ENCODE measurements at regions not wholly inside any gene's neighbourhood (a gene's known extent, or its start where the extent isn't known, plus 50 kb on each side); places are given as distances from the start of the nearest gene placed in this dataset.
A peak's percentile ranks its signal among the peaks of the same experiment; 100 is the strongest.

GRCh38 chr5:2110934-2111462 is 228.3 kb upstream of the IRX4 start:
- peaks cover 0 to 29% (median 4%) of the 10 kb centered on the region in 4 donors for H3K27me3 ChIP-seq
- no peak overlapping the region for H3K27ac ChIP-seq
- H3K4me1 ChIP-seq: no peaks in the 10 kb centered on the region
- H3K4me3 ChIP-seq: no peak overlapping the region
- DNase-seq: no peak
- no peaks in the 10 kb centered on the region for H3K9me3 ChIP-seq
- intact Hi-C loops (cut with DNase I): no loop called here
- no peak for TF ChIP-seq CTCF (IDR thresholded peaks at IDR 0.05)
- no peaks in the 10 kb centered on the region for H3K36me3 ChIP-seq
- no peak for FAIRE-seq
- no peak for ATAC-seq
- WGBS, 2 donors: 77 to 85% methylated on average over 17 of the region's 17 CpGs

DNA sequence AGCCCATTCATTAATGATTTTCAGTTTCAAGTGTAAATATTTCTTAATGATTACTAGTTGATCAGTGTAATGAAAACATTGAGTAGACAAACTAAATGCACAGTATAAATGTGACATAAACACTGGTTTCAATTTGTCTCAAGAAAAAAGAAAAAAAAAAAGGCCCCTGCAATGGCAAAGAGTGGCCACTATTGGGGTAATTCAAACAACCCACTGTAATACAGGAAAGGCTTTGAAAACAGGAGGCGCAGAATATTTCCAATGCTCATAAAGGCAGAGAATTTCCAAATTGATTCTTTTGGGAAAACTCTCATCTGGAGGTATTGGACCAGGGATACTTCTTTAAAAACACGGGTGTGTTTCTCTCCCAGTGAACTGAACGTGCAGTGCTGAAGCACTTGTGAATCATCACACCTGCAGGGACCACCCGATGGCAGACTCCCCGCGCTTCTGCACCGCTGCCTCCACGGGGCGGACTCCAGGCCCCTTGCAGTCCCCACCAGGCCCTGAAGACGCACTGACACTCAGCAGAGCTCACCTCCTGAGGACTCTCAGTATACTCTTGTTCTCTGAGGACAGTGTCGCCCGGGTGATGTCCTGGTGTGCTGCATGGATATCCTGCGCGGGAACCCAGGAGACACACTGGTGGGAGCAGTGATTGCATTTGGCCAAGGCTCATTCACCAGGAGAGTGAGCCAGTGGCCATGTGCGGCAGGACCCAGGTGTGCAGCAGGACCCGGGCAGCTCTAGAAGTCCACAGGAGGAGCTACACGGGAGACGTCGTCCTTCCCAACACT is 227.6 kb upstream of the IRX4 start:
- Histone ChIP-seq H3K27me3 (peaks cover 0 to 29% (median 4%) of the 10 kb centered on the region in 4 donors), H3K4me3 (no peak overlapping the region), H3K36me3 (no peaks in the 10 kb centered on the region), H3K4me1 (no peaks in the 10 kb centered on the region), H3K27ac (no peak overlapping the region), H3K9me3 (no peaks in the 10 kb centered on the region)
- WGBS, 2 donors: 53 to 58% methylated on average over 19 of the region's 19 CpGs
- DNase-seq (no peak), ATAC-seq (no peak), FAIRE-seq (no peak)
- intact Hi-C loops (cut with DNase I): no loop called here
- no peak for TF ChIP-seq CTCF (IDR thresholded peaks at IDR 0.05)

DNA sequence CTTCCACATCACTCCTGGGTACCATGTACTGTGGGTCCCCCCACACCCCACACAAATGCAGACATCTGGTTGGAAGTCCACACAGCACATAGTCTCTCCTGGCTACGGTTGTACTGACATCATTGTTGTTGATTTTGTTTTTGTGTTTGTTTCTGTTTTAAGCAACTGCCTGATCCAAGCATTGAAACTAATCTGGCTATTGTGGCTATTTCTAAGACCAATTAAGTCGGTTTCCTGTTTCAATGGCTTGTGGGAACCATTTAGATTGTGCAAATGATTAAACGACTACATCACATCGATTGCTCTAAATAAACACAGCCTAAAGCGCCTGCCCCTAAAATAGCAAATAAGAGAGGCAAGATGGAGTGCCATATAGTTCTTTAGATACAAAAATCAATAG is 226.8 kb upstream of the IRX4 start:
- Histone ChIP-seq H3K27me3 (peaks cover 0 to 32% (median 4%) of the 10 kb centered on the region in 4 donors), H3K36me3 (no peaks in the 10 kb centered on the region), H3K4me1 (no peaks in the 10 kb centered on the region), H3K27ac (no peak overlapping the region), H3K9me3 (no peaks in the 10 kb centered on the region), H3K4me3 (no peak overlapping the region)
- WGBS, 2 donors: 9 to 16% methylated on average over 5 of the region's 5 CpGs
- intact Hi-C loops (cut with DNase I): no loop called here
- DNase-seq: no peak
- ATAC-seq: no peak
- no peak for FAIRE-seq
- no peak for TF ChIP-seq CTCF (IDR thresholded peaks at IDR 0.05)

DNA sequence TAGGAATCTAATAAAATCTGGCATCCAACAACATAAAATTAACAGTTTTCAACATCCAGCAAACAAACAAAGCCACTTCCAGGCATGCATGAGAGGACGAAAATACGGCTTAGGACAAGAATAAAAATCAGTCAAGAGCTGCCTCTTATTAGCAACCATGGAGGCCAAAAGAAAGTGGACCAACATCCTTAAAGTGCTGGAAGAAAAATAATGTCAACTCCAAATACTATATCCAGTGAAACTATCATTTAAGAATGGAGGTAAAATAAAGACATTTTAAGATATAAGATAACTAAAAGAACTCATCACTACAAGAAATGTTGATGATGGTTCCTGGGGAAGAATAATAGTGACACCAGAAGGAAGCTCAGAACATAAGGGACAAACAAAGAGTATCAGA is 224.0 kb upstream of the IRX4 start:
- intact Hi-C loops (cut with DNase I): no loop called here
- ATAC-seq: no peak
- 62 to 73% methylated on average over 2 of the region's 2 CpGs for WGBS, 2 donors
- H3K27ac ChIP-seq: no peak overlapping the region
- H3K9me3 ChIP-seq: no peaks in the 10 kb centered on the region
- H3K27me3 ChIP-seq: peaks cover 0 to 32% (median 4%) of the 10 kb centered on the region in 4 donors
- H3K4me3 ChIP-seq: no peak overlapping the region
- no peak for TF ChIP-seq CTCF (IDR thresholded peaks at IDR 0.05)
- FAIRE-seq: no peak
- no peak for DNase-seq
- H3K4me1 ChIP-seq: no peaks in the 10 kb centered on the region
- no peaks in the 10 kb centered on the region for H3K36me3 ChIP-seq

DNA sequence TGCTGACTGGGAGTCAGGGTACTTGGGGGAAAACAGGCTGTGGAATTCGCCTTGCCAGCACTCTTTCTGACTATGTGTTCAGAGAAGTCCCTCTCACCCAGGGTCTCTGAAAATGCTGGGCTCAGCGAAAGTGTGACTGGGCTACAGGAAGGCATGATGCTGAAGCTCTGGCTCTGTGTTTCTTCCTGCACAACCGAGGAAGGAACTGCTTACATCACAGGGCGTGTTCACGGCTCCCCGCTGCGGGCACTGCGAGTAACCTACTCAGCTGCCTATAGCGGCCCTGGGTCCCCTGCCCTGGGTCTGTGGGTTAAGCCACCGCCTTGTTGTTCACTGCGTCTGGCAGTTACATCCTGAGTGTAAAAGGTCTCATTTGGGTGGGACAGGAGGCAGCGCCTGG is 222.4 kb upstream of the IRX4 start:
- intact Hi-C loops (cut with DNase I): no loop called here
- H3K9me3 ChIP-seq: no peaks in the 10 kb centered on the region
- TF ChIP-seq CTCF (IDR thresholded peaks at IDR 0.05): no peak
- H3K4me3 ChIP-seq: no peak overlapping the region
- no peaks in the 10 kb centered on the region for H3K36me3 ChIP-seq
- peaks cover 0 to 36% (median 2%) of the 10 kb centered on the region in 4 donors for H3K27me3 ChIP-seq
- H3K4me1 ChIP-seq: no peaks in the 10 kb centered on the region
- ATAC-seq (no peak), FAIRE-seq (no peak), DNase-seq (peak in 1 of 6 donors; percentile 27)
- H3K27ac ChIP-seq: no peak overlapping the region
- 64 to 75% methylated on average over 12 of the region's 12 CpGs for WGBS, 2 donors
